Fibroblast of lung (primary cell): ENCODE measurements at regions not wholly inside any gene's neighbourhood (a gene's known extent, or its start where the extent isn't known, plus 50 kb on each side); places are given as distances from the start of the nearest gene placed in this dataset.

Source experiments
- DNase-seq, 2 donors: peaks; one replicate each; pipeline versions ENCODE4 v3.0.0 to v3.0.0-alpha.2; 2010; ENCODE audit warnings: low read depth in 2 of 2
- H2AFZ ChIP-seq: 2 replicates; pipeline ENCODE4 v1.5.1; 2012; ENCODE audit warnings: low read length, control low read depth, inconsistent platforms
- H3K27ac ChIP-seq: 2 replicates; pipeline ENCODE4 v1.5.1; 2011; ENCODE audit warnings: low read length, control low read depth; ENCODE audit not compliant: insufficient read depth
- H3K27me3 ChIP-seq: 2 replicates; pipeline ENCODE4 v1.5.1; 2011; ENCODE audit warnings: mild to moderate bottlenecking, low read length; ENCODE audit not compliant: control insufficient read depth, insufficient read depth
- H3K36me3 ChIP-seq: 2 replicates; pipeline ENCODE4 v1.5.1; 2011; ENCODE audit warnings: low read length; ENCODE audit not compliant: control insufficient read depth, insufficient read depth
- H3K4me1 ChIP-seq: 2 replicates; pipeline ENCODE4 v1.5.1; 2011; ENCODE audit warnings: low read length; ENCODE audit not compliant: control insufficient read depth, insufficient read depth; ENCODE audit errors: extremely low read depth
- H3K4me2 ChIP-seq: 2 replicates; pipeline ENCODE4 v1.5.1; 2011; ENCODE audit warnings: low read length, control low read depth; ENCODE audit not compliant: insufficient read depth; ENCODE audit errors: extremely low read depth
- H3K4me3 ChIP-seq, 4 experiments: fragments of 200-600 bp in 1 of 4; sonication (generic) in 1 of 4; replicated peaks in 1 of 4; 2 replicates each; pipeline ENCODE4 v1.5.1; 2011 to 2016; ENCODE audit warnings: low read length in 4 of 4, low read depth in 3 of 4, mild to moderate bottlenecking in 3 of 4, control low read depth in 2 of 4, inconsistent platforms in 1 of 4, mixed read lengths in 1 of 4; ENCODE audit not compliant: insufficient read depth in 1 of 4; ENCODE audit errors: control extremely low read depth in 1 of 4
- H3K79me2 ChIP-seq: 2 replicates; pipeline ENCODE4 v1.5.1; 2012; ENCODE audit warnings: mild to moderate bottlenecking, low read length, inconsistent platforms; ENCODE audit not compliant: control insufficient read depth, insufficient read depth
- H3K9ac ChIP-seq: 2 replicates; pipeline ENCODE4 v1.5.1; 2011; ENCODE audit warnings: mild to moderate bottlenecking, low read length, control low read depth; ENCODE audit not compliant: insufficient read depth
- H3K9me3 ChIP-seq: 2 replicates; pipeline ENCODE4 v1.5.1; 2012; ENCODE audit warnings: low read depth, low read length; ENCODE audit not compliant: control insufficient read depth, insufficient read depth
- H4K20me1 ChIP-seq: 2 replicates; pipeline ENCODE4 v1.5.1; 2011; ENCODE audit warnings: low read length; ENCODE audit not compliant: control insufficient read depth, insufficient read depth; ENCODE audit errors: extremely low read depth
- EZH2 ChIP-seq: IDR thresholded peaks from 2 replicates; pipeline ENCODE4 v1.5.1; 2012; ENCODE audit warnings: low read length, control low read depth, mild to moderate bottlenecking; ENCODE audit errors: missing control alignments
- TF ChIP-seq, protein P1 (sequence below), 2 donors: IDR thresholded peaks in 1 of 2; conservative IDR thresholded peaks in 1 of 2; 1 replicate in 1 of 2; 2 replicates in 1 of 2; pipeline ENCODE4 v1.5.1; 2011 to 2012; ENCODE audit warnings: low read length in 2 of 2, control low read depth in 1 of 2, inconsistent platforms in 1 of 2, low read depth in 1 of 2, mild to moderate bottlenecking in 1 of 2

DNA sequence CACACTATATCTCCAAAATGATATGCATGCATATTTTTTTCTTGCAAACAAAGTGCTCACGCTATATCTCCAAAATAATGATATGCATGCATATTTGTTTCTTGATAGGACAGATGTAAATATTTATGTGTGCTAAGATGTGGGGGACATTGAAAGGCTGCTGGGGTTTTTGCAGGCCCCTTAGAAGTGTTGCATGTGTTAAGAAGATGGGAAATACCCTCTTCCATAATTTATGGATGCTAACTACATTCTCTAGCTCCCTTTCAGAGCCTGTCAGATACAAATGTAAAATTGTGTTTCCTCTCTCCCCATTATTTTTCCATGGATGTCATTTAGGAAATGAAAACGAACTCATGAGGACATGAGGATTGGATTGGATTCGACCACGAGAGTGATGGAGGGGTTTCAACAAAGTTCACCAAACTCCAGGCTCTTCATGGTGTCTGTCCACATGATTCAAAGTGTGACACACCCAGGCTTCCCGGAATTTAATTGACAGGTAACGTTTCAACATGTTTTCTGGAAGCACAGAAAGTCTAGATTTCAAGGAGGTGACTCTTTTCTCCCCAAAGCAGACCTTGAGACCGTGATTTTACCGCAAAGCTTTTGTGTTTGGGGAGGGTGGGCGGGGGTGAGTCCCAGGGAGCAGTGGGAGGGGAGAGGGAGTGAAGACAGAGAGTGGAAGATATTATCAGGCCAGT lies 94.4 kb upstream of the CD99 start:
- H3K9ac ChIP-seq, result no peak overlapping the region
- no peak overlapping the region for H3K4me2 ChIP-seq
- H3K27me3 ChIP-seq, result no peaks in the 10 kb centered on the region
- H3K79me2 ChIP-seq, result no peaks in the 10 kb centered on the region
- TF ChIP-seq EZH2, result no peak
- TF ChIP-seq, protein P1, sequence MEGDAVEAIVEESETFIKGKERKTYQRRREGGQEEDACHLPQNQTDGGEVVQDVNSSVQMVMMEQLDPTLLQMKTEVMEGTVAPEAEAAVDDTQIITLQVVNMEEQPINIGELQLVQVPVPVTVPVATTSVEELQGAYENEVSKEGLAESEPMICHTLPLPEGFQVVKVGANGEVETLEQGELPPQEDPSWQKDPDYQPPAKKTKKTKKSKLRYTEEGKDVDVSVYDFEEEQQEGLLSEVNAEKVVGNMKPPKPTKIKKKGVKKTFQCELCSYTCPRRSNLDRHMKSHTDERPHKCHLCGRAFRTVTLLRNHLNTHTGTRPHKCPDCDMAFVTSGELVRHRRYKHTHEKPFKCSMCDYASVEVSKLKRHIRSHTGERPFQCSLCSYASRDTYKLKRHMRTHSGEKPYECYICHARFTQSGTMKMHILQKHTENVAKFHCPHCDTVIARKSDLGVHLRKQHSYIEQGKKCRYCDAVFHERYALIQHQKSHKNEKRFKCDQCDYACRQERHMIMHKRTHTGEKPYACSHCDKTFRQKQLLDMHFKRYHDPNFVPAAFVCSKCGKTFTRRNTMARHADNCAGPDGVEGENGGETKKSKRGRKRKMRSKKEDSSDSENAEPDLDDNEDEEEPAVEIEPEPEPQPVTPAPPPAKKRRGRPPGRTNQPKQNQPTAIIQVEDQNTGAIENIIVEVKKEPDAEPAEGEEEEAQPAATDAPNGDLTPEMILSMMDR (conservative IDR thresholded peaks at IDR 0.05 in 1 of 2, IDR thresholded peaks at IDR 0.05 in 1 of 2; ENCODE audit: low read depth in 1 of 2, low read length in 2 of 2), result no peak
- no peaks in the 10 kb centered on the region for H3K9me3 ChIP-seq
- no peak overlapping the region for H2AFZ ChIP-seq
- H4K20me1 ChIP-seq, result no peaks in the 10 kb centered on the region
- H3K4me1 ChIP-seq, result no peaks in the 10 kb centered on the region
- no peak overlapping the region for H3K27ac ChIP-seq
- H3K36me3 ChIP-seq, result no peaks in the 10 kb centered on the region
- H3K4me3 ChIP-seq, result no peak overlapping the region
- no peak for DNase-seq

DNA sequence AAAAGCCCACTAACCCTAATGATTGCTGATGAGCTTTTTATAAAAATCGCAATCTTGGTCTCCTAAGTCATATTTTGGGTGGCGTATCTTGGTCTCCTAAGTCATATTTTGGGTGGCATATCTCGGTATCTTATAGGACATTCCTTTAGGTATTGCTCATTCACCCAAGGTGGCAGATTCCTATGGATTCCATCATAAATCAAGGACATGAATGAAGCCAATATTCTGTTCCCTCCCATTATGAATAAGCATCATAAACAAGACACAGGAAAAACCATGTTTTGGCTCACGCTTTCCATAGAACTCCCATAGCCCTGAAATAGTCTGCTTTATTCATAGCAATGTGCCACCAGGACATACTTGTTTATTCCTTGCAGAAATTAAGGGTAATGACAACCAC lies 95.0 kb upstream of the CD99 start:
- Histone ChIP-seq H3K4me1 (no peaks in the 10 kb centered on the region), H3K27me3 (no peaks in the 10 kb centered on the region), H3K79me2 (no peaks in the 10 kb centered on the region), H3K27ac (no peak overlapping the region), H3K4me2 (no peak overlapping the region), H3K4me3 (no peak overlapping the region), H3K36me3 (no peaks in the 10 kb centered on the region), H4K20me1 (no peaks in the 10 kb centered on the region), H3K9ac (no peak overlapping the region), H2AFZ (no peak overlapping the region), H3K9me3 (no peaks in the 10 kb centered on the region)
- peak in 1 of 2 donors; percentile 10 for DNase-seq
- no peak for TF ChIP-seq EZH2
- TF ChIP-seq, protein P1 (conservative IDR thresholded peaks at IDR 0.05 in 1 of 2, IDR thresholded peaks at IDR 0.05 in 1 of 2; ENCODE audit: low read depth in 1 of 2, low read length in 2 of 2), result no peak

DNA sequence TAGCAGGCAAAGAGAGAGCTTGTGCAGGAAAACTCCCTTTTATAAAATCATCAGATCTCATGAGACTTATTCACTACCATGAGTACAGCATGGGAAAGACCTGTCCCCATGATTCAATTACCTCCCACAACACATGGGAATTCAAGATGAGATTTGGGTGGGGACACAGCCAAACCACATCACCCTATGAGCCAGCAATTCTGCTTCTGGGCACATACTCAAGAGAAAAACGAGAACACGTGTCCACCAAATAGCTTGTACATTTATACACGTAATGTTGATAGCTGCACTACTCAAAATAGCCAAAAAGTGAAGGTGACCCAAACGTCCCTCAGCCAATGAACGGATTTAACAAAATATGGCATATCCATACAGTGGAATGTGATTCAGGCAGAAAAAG lies 94.5 kb upstream of the DHRSX start:
- H3K27ac ChIP-seq, result no peak overlapping the region
- no peaks in the 10 kb centered on the region for H3K4me1 ChIP-seq
- TF ChIP-seq, protein P1 (conservative IDR thresholded peaks at IDR 0.05 in 1 of 2, IDR thresholded peaks at IDR 0.05 in 1 of 2; ENCODE audit: low read depth in 1 of 2, low read length in 2 of 2), result no peak
- TF ChIP-seq EZH2, result no peak
- DNase-seq, result peak; percentile 43 to 70
- H3K27me3 ChIP-seq, result no peaks in the 10 kb centered on the region
- no peaks in the 10 kb centered on the region for H3K79me2 ChIP-seq
- H4K20me1 ChIP-seq, result no peaks in the 10 kb centered on the region
- H2AFZ ChIP-seq, result no peak overlapping the region
- H3K9ac ChIP-seq, result no peak overlapping the region
- no peak overlapping the region for H3K4me3 ChIP-seq
- no peaks in the 10 kb centered on the region for H3K36me3 ChIP-seq
- no peak overlapping the region for H3K4me2 ChIP-seq
- H3K9me3 ChIP-seq, result no peaks in the 10 kb centered on the region
